DND-41 (cell line): ENCODE measurements at regions not wholly inside any gene's neighbourhood (a gene's known extent, or its start where the extent isn't known, plus 50 kb on each side); places are given as distances from the start of the nearest gene placed in this dataset.

ENCODE experiments used
- EZH2 ChIP-seq: IDR thresholded peaks from 3 replicates; pipeline ENCODE4 v1.6.1; 2012; ENCODE audit warnings: borderline replicate concordance, low read depth, mild to moderate bottlenecking, moderate library complexity, low read length, inconsistent platforms; ENCODE audit not compliant: severe bottlenecking
- TF ChIP-seq, protein P1 (sequence below): IDR thresholded peaks from 2 replicates; pipeline ENCODE4 v1.5.1; 2012; ENCODE audit warnings: borderline replicate concordance, low read length, moderate library complexity, mild to moderate bottlenecking; ENCODE audit not compliant: poor library complexity, severe bottlenecking; ENCODE audit errors: extremely low read depth

DNA sequence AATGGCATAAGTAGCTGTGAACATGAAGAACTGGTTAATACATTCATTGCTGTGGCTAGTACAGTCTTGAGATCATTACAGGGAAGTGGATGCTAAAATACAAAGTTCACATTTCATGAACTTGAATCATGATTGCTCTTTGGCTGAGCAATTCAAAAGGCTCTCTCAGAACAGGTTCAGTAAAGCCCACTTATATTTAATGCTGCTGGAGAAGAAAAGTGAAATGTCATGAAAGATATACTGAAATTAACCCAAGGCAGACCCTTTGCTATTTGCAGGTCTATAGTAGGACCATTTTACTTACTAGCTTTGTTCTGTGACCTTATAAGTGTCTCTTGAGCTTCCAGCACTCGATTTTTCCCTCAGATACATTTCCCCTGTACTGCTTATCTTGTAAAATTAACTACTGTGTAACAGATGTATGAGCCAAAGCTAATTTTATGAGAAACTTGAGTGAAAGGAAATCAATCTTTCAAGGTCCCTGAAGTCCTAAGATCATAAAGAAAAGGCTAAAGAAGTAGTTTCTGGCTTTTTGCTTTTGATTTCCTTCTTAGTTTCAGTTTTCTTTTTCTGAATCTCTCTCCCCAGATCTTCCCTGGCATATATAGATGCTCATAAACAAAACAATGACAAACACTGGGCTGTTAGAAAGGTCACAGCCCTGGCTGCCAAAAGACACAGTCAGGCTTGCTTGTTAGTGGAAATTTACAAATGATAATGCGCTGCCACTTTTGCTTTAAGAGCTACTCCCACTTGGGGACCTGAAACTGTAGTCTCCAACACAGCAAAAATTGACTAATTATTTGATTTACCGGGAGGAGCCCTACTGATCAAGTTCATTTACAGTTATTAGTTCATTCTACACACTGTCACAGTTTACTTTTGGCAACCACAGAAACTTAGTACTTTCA is 132.7 kb upstream of the XPO1 start:
- TF ChIP-seq, protein P1, sequence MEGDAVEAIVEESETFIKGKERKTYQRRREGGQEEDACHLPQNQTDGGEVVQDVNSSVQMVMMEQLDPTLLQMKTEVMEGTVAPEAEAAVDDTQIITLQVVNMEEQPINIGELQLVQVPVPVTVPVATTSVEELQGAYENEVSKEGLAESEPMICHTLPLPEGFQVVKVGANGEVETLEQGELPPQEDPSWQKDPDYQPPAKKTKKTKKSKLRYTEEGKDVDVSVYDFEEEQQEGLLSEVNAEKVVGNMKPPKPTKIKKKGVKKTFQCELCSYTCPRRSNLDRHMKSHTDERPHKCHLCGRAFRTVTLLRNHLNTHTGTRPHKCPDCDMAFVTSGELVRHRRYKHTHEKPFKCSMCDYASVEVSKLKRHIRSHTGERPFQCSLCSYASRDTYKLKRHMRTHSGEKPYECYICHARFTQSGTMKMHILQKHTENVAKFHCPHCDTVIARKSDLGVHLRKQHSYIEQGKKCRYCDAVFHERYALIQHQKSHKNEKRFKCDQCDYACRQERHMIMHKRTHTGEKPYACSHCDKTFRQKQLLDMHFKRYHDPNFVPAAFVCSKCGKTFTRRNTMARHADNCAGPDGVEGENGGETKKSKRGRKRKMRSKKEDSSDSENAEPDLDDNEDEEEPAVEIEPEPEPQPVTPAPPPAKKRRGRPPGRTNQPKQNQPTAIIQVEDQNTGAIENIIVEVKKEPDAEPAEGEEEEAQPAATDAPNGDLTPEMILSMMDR = no peak
- TF ChIP-seq EZH2 = no peak
